Neural progenitor cell (in vitro differentiated cells): ENCODE measurements at regions not wholly inside any gene's neighbourhood (a gene's known extent, or its start where the extent isn't known, plus 50 kb on each side); places are given as distances from the start of the nearest gene placed in this dataset.

Source experiments
- DNase-seq: peaks from one replicate; pipeline ENCODE4 v3.0.0-alpha.2; 2016; ENCODE audit warnings: low spot score
- H2AFZ ChIP-seq: fragments of 200-600 bp; sonication (generic); replicated peaks from 2 replicates; pipeline ENCODE4 v1.6.1; 2016; ENCODE audit warnings: antibody characterized with exemption
- H3F3A ChIP-seq: fragments of 200-600 bp; sonication (generic); 2 replicates; pipeline ENCODE4 v1.6.1; 2016; ENCODE audit warnings: antibody characterized with exemption, low read depth
- H3K27ac ChIP-seq: fragments of 200-600 bp; sonication (generic); 2 replicates; pipeline ENCODE4 v1.5.1; 2016; ENCODE audit warnings: mild to moderate bottlenecking
- H3K27me3 ChIP-seq: fragments of 200-600 bp; sonication (generic); 2 replicates; pipeline ENCODE4 v1.6.1; 2016; ENCODE audit warnings: mild to moderate bottlenecking, moderate library complexity
- H3K36me3 ChIP-seq: fragments of 200-600 bp; sonication (generic); 2 replicates; pipeline ENCODE4 v1.5.1; 2016
- H3K4me1 ChIP-seq: fragments of 200-600 bp; sonication (generic); 2 replicates; pipeline ENCODE4 v1.6.1; 2016; ENCODE audit warnings: mixed run types
- H3K4me2 ChIP-seq: fragments of 200-600 bp; sonication (generic); 2 replicates; pipeline ENCODE4 v1.6.1; 2016
- H3K4me3 ChIP-seq: fragments of 200-600 bp; sonication (generic); 2 replicates; pipeline ENCODE4 v1.5.1; 2016
- H3K79me2 ChIP-seq: fragments of 200-600 bp; sonication (generic); 2 replicates; pipeline ENCODE4 v1.6.1; 2016; ENCODE audit warnings: low read depth
- H3K9ac ChIP-seq: fragments of 200-600 bp; sonication (generic); 2 replicates; pipeline ENCODE4 v1.6.1; 2016
- H3K9me3 ChIP-seq: fragments of 200-600 bp; sonication (generic); 2 replicates; pipeline ENCODE4 v1.5.1; 2016; ENCODE audit warnings: low read depth
- H4K20me1 ChIP-seq: fragments of 200-600 bp; sonication (generic); 2 replicates; pipeline ENCODE4 v1.6.1; 2016; ENCODE audit warnings: low read depth
- H3K27ac Mint-ChIP-seq: 3 replicates; pipeline ENCODE4 v1.8.0; 2021; ENCODE audit warnings: mixed read lengths
- H3K27me3 Mint-ChIP-seq: 2 replicates; pipeline ENCODE4 v1.8.0; 2022; ENCODE audit warnings: low read depth, mild to moderate bottlenecking, inconsistent platforms, moderate library complexity, mixed read lengths; ENCODE audit not compliant: insufficient read depth
- H3K36me3 Mint-ChIP-seq: 3 replicates; pipeline ENCODE4 v1.8.0; 2021; ENCODE audit warnings: mixed read lengths
- H3K4me1 Mint-ChIP-seq: 3 replicates; pipeline ENCODE4 v1.8.0; 2021; ENCODE audit warnings: mixed read lengths
- H3K4me3 Mint-ChIP-seq: 3 replicates; pipeline ENCODE4 v1.8.0; 2021; ENCODE audit warnings: mild to moderate bottlenecking, moderate library complexity, mixed read lengths
- H3K9me3 Mint-ChIP-seq: 3 replicates; pipeline ENCODE4 v1.8.0; 2020; ENCODE audit warnings: mixed read lengths
- CTCF ChIP-seq: fragments of 200-600 bp; sonication (generic); IDR thresholded peaks from 2 replicates; pipeline ENCODE4 v1.5.1; 2017; ENCODE audit warnings: antibody characterized with exemption, mild to moderate bottlenecking
- EZH2 ChIP-seq: fragments of 200-600 bp; sonication (generic); IDR thresholded peaks from 2 replicates; pipeline ENCODE4 v1.6.1; 2017; ENCODE audit warnings: antibody characterized with exemption, mild to moderate bottlenecking, moderate library complexity
- EZH2phosphoT487 ChIP-seq: fragments of 200-600 bp; sonication (generic); IDR thresholded peaks from 2 replicates; pipeline ENCODE4 v1.6.1; 2017; ENCODE audit warnings: antibody characterized with exemption

- H3F3A ChIP-seq = peaks cover 5% of the 10 kb centered on the region
- peaks cover 14% of the 10 kb centered on the region for H3K4me1 ChIP-seq
- no peak overlapping the region for H3K27ac Mint-ChIP-seq
- no peaks in the 10 kb centered on the region for H4K20me1 ChIP-seq
- H3K27me3 Mint-ChIP-seq = peaks cover 8% of the 10 kb centered on the region
- no peak overlapping the region for H3K9ac ChIP-seq
- H3K9me3 ChIP-seq = no peaks in the 10 kb centered on the region
- no peaks in the 10 kb centered on the region for H3K27me3 ChIP-seq
- TF ChIP-seq EZH2phosphoT487 (no peak), EZH2 (no peak), CTCF (no peak)
- H3K4me3 ChIP-seq = no peak overlapping the region
- H3K79me2 ChIP-seq = no peaks in the 10 kb centered on the region
- no peak overlapping the region for H2AFZ ChIP-seq
- H3K4me1 Mint-ChIP-seq = peaks cover 30% of the 10 kb centered on the region
- H3K27ac ChIP-seq = no peak overlapping the region
- H3K9me3 Mint-ChIP-seq = no peaks in the 10 kb centered on the region
- H3K4me3 Mint-ChIP-seq = no peak overlapping the region
- no peaks in the 10 kb centered on the region for H3K36me3 ChIP-seq
- DNase-seq = no peak
- H3K4me2 ChIP-seq = no peak overlapping the region
- peaks cover 2% of the 10 kb centered on the region for H3K36me3 Mint-ChIP-seq
Measured at GRCh38 chr6:163827143-163827542, 412.6 kb downstream of the QKI start.

- H3F3A ChIP-seq = peaks cover 5% of the 10 kb centered on the region
- H3K9ac ChIP-seq = no peak overlapping the region
- peaks cover 33% of the 10 kb centered on the region for H3K4me1 Mint-ChIP-seq
- H3K9me3 Mint-ChIP-seq = no peaks in the 10 kb centered on the region
- TF ChIP-seq CTCF = no peak
- TF ChIP-seq EZH2 = no peak
- TF ChIP-seq EZH2phosphoT487 = no peak
- no peaks in the 10 kb centered on the region for H3K79me2 ChIP-seq
- H3K4me2 ChIP-seq = no peak overlapping the region
- H3K36me3 Mint-ChIP-seq = no peaks in the 10 kb centered on the region
- H4K20me1 ChIP-seq = no peaks in the 10 kb centered on the region
- H3K4me3 ChIP-seq = no peak overlapping the region
- no peak overlapping the region for H3K4me3 Mint-ChIP-seq
- peaks cover 10% of the 10 kb centered on the region for H3K27me3 Mint-ChIP-seq
- no peaks in the 10 kb centered on the region for H3K27me3 ChIP-seq
- no peak overlapping the region for H3K27ac ChIP-seq
- no peaks in the 10 kb centered on the region for H3K9me3 ChIP-seq
- DNase-seq = no peak
- H2AFZ ChIP-seq = no peak overlapping the region
- peaks cover 14% of the 10 kb centered on the region for H3K4me1 ChIP-seq
- no peak overlapping the region for H3K27ac Mint-ChIP-seq
- no peaks in the 10 kb centered on the region for H3K36me3 ChIP-seq
Measured at GRCh38 chr6:163826629-163827028, 412.1 kb downstream of the QKI start.

- no peak overlapping the region for H3K9ac ChIP-seq
- no peaks in the 10 kb centered on the region for H3K36me3 Mint-ChIP-seq
Measured at GRCh38 chr6:163825033-163825432, 410.5 kb downstream of the QKI start.

More at GRCh38 chr6:163825033-163825432, 410.5 kb downstream of the QKI start:
- Histone ChIP-seq H3K4me3 (no peak overlapping the region), H4K20me1 (no peaks in the 10 kb centered on the region), H3K4me2 (no peak overlapping the region), H2AFZ (no peak overlapping the region), H3K27ac (no peak overlapping the region), H3K9me3 (no peaks in the 10 kb centered on the region), H3K27me3 (no peaks in the 10 kb centered on the region), H3F3A (peaks cover 5% of the 10 kb centered on the region), H3K36me3 (no peaks in the 10 kb centered on the region), H3K79me2 (no peaks in the 10 kb centered on the region), H3K4me1 (peaks cover 14% of the 10 kb centered on the region)
- peaks cover 11% of the 10 kb centered on the region for H3K27me3 Mint-ChIP-seq
- no peak overlapping the region for H3K4me3 Mint-ChIP-seq
- TF ChIP-seq EZH2phosphoT487 (no peak), CTCF (no peak), EZH2 (no peak)
- DNase-seq = no peak
- H3K4me1 Mint-ChIP-seq = peaks cover 41% of the 10 kb centered on the region
- no peaks in the 10 kb centered on the region for H3K9me3 Mint-ChIP-seq
- H3K27ac Mint-ChIP-seq = no peak overlapping the region
